ENCODE measurements at regions not wholly inside any gene's neighbourhood (a gene's known extent, or its start where the extent isn't known, plus 50 kb on each side); places are given as distances from the start of the nearest gene placed in this dataset.

GRCh38 chrX:94695910-94696309 is 1021.9 kb downstream of the FAM133A start:
- TF ChIP-seq GATA2 (IDR thresholded peaks at IDR 0.05; ENCODE audit: low read depth, low read length) (no peak), GATA3 (IDR thresholded peaks at IDR 0.05; ENCODE audit: low read depth, low read length) (no peak)

Measured in SH-SY5Y (cell line).